Stimulated activated memory B cell treated with anti-CD40 and anti-IgM and Interleukin-4, amounts not matched to agents 10 μg/mL and 1 μg/mL and 100 μg/mL, for 72 hours (primary cell): ENCODE measurements at regions not wholly inside any gene's neighbourhood (a gene's known extent, or its start where the extent isn't known, plus 50 kb on each side); places are given as distances from the start of the nearest gene placed in this dataset.

ENCODE experiments used
- ATAC-seq: fragments of 150-1000 bp; cut with Tn5 transposase; 2 replicates; pipeline ENCODE4 v1.10.0; 2021
- H3K27ac Mint-ChIP-seq: one replicate; pipeline ENCODE4 v1.8.0; 2022; ENCODE audit warnings: mild to moderate bottlenecking, mixed read lengths
- H3K27me3 Mint-ChIP-seq: one replicate; pipeline ENCODE4 v1.8.0; 2022; ENCODE audit warnings: mixed read lengths
- H3K36me3 Mint-ChIP-seq: one replicate; pipeline ENCODE4 v1.8.0; 2022; ENCODE audit warnings: mixed read lengths
- H3K4me1 Mint-ChIP-seq: one replicate; pipeline ENCODE4 v1.8.0; 2022; ENCODE audit warnings: mixed read lengths
- H3K4me3 Mint-ChIP-seq: one replicate; pipeline ENCODE4 v1.8.0; 2022; ENCODE audit warnings: mild to moderate bottlenecking, moderate library complexity, mixed read lengths
- H3K9me3 Mint-ChIP-seq: one replicate; pipeline ENCODE4 v1.8.0; 2022; ENCODE audit warnings: mixed read lengths

DNA sequence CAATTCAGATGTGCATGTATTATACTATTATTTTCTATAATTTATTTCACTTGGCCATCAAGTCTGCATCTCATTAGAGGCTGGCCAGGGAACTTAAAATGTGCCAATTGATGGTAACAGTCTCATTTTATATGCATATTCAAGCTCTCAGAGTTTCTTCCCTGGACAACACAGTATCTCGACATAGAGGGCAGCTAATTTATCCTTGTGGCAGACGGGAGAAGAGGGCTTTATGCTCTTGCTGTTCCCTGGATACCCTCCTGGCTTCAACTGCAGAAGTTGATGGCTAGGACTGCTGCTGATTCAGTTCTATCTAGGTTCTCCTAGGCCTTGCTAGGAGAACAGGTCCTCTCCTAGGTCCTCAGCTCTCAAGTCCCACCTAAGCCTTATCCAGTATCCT is 99.1 kb upstream of the NPHP3 start:
- Mint-ChIP-seq H3K4me3 (no peak overlapping the region), H3K9me3 (no peaks in the 10 kb centered on the region), H3K27me3 (peaks cover 20% of the 10 kb centered on the region), H3K36me3 (no peaks in the 10 kb centered on the region), H3K27ac (no peak overlapping the region), H3K4me1 (no peaks in the 10 kb centered on the region)
- no peak for ATAC-seq

DNA sequence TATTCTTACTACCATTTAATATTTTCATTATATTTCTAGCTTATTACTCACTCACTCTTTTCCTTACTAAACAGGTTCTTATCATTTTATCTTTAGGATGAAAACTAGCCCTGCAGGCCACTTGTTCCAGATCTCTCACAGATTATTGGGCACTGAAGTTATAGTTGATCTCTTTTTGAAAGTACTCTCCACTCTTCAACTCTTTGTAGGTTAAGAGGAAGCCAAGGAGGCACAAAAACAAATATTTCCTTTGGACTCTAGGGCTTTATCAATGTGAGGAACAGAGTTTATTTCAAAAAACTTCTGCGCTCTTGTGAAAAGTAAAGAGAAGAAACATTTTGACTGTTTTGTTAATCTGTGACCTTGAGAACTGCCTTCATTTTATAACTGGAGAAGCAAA is 96.0 kb upstream of the NPHP3 start:
- Mint-ChIP-seq H3K27ac (no peak overlapping the region), H3K4me3 (no peak overlapping the region), H3K9me3 (peaks cover 1% of the 10 kb centered on the region), H3K4me1 (no peaks in the 10 kb centered on the region), H3K36me3 (no peaks in the 10 kb centered on the region), H3K27me3 (peaks cover 25% of the 10 kb centered on the region)
- no peak for ATAC-seq

DNA sequence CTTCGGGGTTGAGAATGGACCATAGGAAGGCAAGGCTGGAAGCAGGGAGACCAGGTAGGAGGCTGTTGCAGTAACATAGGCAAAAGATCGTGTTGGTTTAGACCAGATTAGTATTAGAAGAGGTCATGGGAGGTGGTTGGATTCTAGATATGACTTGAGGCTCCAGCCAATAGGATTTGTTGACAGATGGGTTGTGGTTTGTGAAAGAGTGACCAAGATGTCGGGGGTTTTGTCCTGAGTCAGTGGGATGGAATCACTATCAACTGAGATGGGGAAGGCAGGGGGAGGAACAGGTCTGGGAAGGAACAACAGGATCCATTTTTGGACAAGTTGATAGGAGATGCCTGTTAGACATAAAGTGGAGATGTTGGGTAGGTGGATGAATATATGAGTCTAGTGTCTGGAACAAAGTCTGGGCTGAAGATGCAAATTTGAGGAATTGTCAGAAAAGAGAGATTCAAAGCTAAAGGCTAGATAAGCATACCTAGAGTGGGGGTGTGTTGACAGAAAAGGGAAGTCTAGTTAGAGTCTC is 95.5 kb upstream of the NPHP3 start:
- H3K4me3 Mint-ChIP-seq = no peak overlapping the region
- no peaks in the 10 kb centered on the region for H3K36me3 Mint-ChIP-seq

DNA sequence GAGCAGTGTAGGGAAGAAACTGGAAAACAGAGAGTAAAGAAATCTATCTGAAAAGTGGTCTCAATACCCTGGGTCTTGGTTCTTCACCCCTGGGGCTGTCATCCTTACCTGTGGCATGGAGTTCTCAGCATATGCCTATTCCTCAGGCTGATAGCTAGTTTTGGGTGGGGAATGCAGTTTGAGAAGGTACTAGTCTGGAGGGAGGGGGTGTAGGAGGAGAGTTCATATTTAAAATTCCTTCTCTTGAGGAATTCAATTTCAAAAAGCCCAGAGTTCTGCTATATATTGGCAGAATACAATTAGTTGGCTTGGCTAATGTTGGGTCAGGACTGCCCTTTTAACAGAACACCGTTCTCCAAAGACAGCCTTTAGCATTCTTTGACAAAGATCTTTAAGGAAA is 82.9 kb upstream of the NPHP3 start:
- no peaks in the 10 kb centered on the region for H3K9me3 Mint-ChIP-seq
- H3K4me3 Mint-ChIP-seq = no peak overlapping the region
- no peak overlapping the region for H3K27ac Mint-ChIP-seq
- no peaks in the 10 kb centered on the region for H3K36me3 Mint-ChIP-seq
- no peaks in the 10 kb centered on the region for H3K4me1 Mint-ChIP-seq
- no peak for ATAC-seq
- H3K27me3 Mint-ChIP-seq = no peaks in the 10 kb centered on the region

More for the DNA sequence above, 95.5 kb upstream of the NPHP3 start:
- H3K4me1 Mint-ChIP-seq = no peaks in the 10 kb centered on the region
- ATAC-seq = no peak
- peaks cover 30% of the 10 kb centered on the region for H3K27me3 Mint-ChIP-seq
- no peak overlapping the region for H3K27ac Mint-ChIP-seq
- H3K9me3 Mint-ChIP-seq = peaks cover 4% of the 10 kb centered on the region

DNA sequence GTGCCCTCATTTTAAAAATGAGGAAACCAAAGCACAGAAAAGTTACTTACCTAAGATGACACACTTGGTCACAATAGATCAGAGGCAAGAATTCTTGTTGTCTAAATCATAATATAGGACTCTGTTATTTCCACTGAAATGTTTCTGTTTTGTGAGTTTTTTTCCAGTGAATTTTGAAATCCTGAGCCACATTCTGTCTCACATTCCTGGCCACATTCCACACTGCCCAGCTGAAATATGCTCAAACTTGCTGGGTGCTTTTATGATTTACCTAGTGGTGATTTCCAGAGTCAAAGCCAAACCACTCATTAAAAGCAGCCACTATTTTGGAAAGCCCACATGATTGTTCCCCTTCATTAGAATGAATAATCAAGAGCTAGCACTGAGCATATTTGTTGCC is 82.3 kb upstream of the NPHP3 start:
- H3K36me3 Mint-ChIP-seq = no peaks in the 10 kb centered on the region
- no peak for ATAC-seq
- H3K27ac Mint-ChIP-seq = no peak overlapping the region
- H3K4me3 Mint-ChIP-seq = no peak overlapping the region
- no peaks in the 10 kb centered on the region for H3K27me3 Mint-ChIP-seq
- no peaks in the 10 kb centered on the region for H3K4me1 Mint-ChIP-seq
- H3K9me3 Mint-ChIP-seq = no peaks in the 10 kb centered on the region

DNA sequence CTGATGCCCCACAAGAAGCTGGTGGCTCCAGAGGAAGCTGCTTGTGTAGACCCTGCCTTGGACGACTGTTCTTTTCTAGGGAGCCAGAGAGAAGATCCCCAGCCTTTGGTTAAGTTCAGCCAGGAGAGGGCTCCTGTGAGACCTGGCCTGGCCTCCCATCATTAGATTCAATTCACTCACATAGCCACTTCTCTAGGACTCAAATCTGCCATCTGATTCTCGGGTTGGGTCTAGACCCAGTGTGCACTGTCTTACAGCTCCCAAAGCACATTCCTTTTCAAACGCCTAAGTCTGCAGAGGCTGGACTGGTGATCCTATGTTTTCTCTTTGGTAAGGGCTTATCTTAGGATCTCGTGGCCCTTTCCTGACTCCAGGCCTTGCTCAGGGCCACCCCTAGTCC is 81.7 kb upstream of the NPHP3 start:
- H3K36me3 Mint-ChIP-seq = no peaks in the 10 kb centered on the region
- H3K4me1 Mint-ChIP-seq = no peaks in the 10 kb centered on the region
- ATAC-seq = no peak
- no peak overlapping the region for H3K4me3 Mint-ChIP-seq
- H3K27ac Mint-ChIP-seq = no peak overlapping the region
- H3K27me3 Mint-ChIP-seq = no peaks in the 10 kb centered on the region
- no peaks in the 10 kb centered on the region for H3K9me3 Mint-ChIP-seq

DNA sequence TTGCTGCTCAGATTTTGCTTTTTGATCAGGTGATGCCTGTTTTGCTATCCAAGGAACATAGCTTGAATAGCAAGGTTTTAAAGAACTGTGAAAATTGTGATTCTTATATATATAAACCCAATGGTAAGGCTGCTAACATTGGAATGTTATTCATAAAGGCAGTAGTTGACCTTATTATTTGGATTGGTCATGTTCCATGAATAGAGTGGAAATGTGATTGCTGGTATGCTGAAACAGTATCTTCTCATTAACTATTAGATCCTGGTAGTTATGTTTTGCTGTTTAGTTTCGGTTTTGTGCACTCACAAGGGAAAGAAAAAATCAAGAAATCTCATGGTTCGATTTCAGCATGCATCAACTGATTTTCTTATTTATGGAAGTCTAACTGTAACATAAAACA is 78.7 kb upstream of the NPHP3 start:
- Mint-ChIP-seq H3K9me3 (no peaks in the 10 kb centered on the region), H3K4me3 (no peak overlapping the region), H3K4me1 (no peaks in the 10 kb centered on the region), H3K36me3 (no peaks in the 10 kb centered on the region), H3K27me3 (no peaks in the 10 kb centered on the region), H3K27ac (no peak overlapping the region)
- ATAC-seq = no peak

DNA sequence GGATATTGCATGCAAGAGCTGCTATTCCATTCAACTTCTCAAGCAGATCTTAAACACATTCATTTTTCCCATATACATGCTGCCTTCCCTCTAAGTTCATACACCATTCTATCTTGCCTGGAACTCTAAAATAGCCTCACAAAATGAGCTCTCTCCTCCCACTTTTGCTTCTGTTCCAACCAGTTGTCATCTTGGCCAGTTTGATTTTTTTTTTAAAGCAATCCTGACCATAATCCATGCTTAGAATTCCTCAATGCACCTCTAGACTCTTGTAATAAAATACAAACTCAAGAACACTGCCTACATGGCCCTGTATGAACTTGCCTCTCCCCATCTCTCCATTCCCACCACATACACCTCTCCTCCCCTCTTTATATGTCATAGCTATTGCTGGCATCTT is 68.6 kb upstream of the NPHP3 start:
- Mint-ChIP-seq H3K36me3 (no peaks in the 10 kb centered on the region), H3K4me1 (no peaks in the 10 kb centered on the region), H3K27ac (no peak overlapping the region), H3K4me3 (no peak overlapping the region), H3K27me3 (peaks cover 47% of the 10 kb centered on the region), H3K9me3 (peaks cover 3% of the 10 kb centered on the region)
- ATAC-seq = no peak

DNA sequence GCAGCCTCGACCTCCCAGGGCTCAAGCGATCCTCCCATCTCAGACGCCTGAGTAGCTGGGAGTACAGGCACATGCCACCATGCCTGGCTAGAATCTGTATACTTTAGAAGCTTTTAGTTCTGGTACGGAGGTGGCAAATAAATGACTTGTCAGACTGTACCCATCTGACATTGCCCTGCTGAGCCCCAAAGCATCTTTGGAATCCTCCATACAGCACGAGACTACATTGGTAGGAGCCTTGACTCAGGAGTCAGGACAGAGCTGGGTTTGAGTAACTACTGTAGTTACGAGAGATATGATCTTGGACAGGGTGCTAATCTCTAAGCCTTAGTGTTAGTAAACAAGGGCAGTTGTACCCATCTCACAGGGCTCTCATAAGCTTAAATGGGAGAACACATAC is 67.8 kb upstream of the NPHP3 start:
- no peaks in the 10 kb centered on the region for H3K4me1 Mint-ChIP-seq
- peaks cover 51% of the 10 kb centered on the region for H3K27me3 Mint-ChIP-seq
- ATAC-seq = no peak
- peaks cover 3% of the 10 kb centered on the region for H3K9me3 Mint-ChIP-seq
- no peak overlapping the region for H3K27ac Mint-ChIP-seq
- H3K36me3 Mint-ChIP-seq = no peaks in the 10 kb centered on the region
- H3K4me3 Mint-ChIP-seq = no peak overlapping the region

DNA sequence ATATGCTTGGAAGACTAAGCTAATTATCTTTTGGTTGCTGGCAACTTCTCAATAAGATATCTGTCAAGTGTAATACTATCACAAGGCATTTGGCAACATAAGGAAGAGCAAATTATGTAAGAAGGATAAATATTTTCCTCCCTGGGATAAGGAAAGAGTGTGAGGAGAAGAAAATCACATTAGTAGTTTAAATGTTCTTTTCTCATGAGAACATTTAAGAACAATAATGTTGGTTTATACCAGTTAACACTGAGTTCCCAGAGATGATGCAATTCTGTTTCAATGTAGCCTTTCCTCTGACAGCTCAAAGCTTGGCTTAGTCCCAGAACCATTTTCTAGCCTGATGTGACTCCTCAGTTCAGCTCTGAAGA is 66.1 kb upstream of the NPHP3 start:
- H3K9me3 Mint-ChIP-seq = no peaks in the 10 kb centered on the region
- peaks cover 44% of the 10 kb centered on the region for H3K27me3 Mint-ChIP-seq
- no peak for ATAC-seq
- no peak overlapping the region for H3K27ac Mint-ChIP-seq
- H3K4me1 Mint-ChIP-seq = no peaks in the 10 kb centered on the region
- no peaks in the 10 kb centered on the region for H3K36me3 Mint-ChIP-seq
- H3K4me3 Mint-ChIP-seq = no peak overlapping the region

DNA sequence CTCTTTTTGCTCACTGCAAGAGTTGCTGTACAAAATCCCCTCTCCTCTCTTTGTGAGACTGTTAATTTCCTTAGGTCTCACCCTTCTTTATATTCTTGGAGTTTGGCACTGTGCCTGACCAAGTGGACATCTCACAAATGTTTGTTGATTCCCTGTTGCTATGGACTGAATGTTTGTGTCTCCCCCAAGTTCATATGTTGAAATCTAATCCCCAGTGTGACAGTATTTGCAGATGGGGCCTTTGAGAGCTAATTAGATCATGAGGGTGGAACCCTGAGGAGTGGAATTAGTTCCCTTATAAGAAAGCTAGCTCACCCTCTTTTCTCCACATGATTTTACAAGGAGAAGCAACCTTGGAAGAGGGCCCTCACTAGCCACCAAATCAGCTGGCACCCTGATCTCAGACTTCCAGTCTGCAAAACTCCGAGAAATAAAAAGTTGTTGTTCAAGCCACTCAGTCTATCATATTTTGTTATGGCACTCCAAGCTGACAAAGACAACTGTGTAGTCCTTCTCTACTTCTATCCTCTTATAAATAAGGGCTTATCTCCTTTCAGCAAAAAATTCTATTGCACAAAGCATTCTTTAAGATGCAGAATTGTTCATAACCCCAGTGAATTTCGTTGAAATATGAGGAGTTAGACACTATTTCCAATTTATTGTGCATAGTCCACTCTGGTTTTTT is 65.5 kb upstream of the NPHP3 start:
- Mint-ChIP-seq H3K9me3 (no peaks in the 10 kb centered on the region), H3K27me3 (peaks cover 39% of the 10 kb centered on the region), H3K27ac (no peak overlapping the region), H3K4me1 (no peaks in the 10 kb centered on the region), H3K4me3 (no peak overlapping the region), H3K36me3 (no peaks in the 10 kb centered on the region)
- no peak for ATAC-seq

DNA sequence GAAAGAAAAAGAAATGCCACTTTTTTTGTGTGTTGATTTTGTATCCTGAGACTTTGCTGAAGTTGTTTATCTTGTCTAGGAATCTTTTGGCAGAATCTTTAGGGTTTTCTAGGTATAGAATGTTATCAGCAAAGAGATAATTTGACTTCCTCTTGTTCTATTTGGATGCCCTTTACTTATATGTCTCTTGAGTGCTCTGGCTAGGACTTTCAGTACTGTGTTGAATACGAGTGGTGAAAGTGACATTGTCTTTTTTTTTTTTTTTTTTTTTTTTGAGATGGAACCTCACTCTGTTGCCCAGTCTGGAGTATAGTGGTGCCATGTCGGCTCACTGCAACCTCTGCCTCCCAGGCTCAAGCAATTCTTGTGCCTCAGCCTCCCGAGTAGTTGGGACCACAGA is 64.7 kb upstream of the NPHP3 start:
- Mint-ChIP-seq H3K9me3 (no peaks in the 10 kb centered on the region), H3K36me3 (no peaks in the 10 kb centered on the region), H3K4me1 (no peaks in the 10 kb centered on the region), H3K27ac (no peak overlapping the region), H3K27me3 (peaks cover 30% of the 10 kb centered on the region), H3K4me3 (no peak overlapping the region)
- ATAC-seq = no peak

DNA sequence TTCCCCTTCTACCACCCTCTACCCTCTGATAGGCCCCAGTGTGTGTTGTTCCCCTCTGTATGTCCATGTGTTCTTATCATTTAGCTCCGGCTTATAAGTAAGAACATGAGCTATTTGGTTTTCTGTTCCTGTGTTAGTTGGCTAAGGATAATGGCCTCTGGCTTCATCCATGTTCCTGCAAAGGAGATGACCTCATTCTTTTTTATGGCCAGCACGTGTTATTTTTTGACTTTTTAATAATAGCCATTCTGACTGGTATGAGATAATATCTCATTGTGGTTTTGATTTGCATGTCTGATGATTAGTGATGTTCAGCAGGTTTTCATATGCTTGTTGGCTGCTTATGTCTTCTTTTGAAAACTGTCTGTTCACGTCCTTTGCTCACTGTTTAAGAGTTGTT is 63.1 kb upstream of the NPHP3 start:
- ATAC-seq = no peak
- H3K4me1 Mint-ChIP-seq = no peaks in the 10 kb centered on the region
- H3K9me3 Mint-ChIP-seq = no peaks in the 10 kb centered on the region

DNA sequence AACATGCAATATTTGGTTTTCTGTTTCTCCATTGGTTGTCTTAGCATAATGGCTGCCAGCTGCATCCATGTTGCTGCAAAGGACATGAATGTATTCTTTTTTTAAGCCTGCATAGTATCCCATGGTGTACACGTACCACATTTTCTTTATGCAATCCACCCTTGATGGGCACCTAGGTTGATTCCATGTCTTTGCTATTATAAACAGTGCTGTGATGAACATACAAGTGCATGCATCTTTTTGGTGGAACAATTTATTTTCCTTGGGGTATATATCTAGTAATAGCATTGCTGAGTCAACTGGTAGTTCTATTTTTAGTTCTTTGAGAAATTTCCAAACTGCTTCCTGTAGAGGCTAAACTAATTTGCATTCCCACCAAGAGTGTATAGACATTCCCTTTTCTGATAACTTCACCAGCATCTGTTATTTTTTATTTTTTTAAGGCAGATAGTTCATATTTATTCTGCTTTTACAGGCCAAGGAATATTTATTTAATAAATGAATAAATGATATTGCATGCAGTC is 62.4 kb upstream of the NPHP3 start:
- no peaks in the 10 kb centered on the region for H3K4me1 Mint-ChIP-seq
- H3K9me3 Mint-ChIP-seq = no peaks in the 10 kb centered on the region
- no peak overlapping the region for H3K4me3 Mint-ChIP-seq
- ATAC-seq = no peak
- no peak overlapping the region for H3K27ac Mint-ChIP-seq
- H3K36me3 Mint-ChIP-seq = no peaks in the 10 kb centered on the region
- peaks cover 16% of the 10 kb centered on the region for H3K27me3 Mint-ChIP-seq

More for the DNA sequence above, 63.1 kb upstream of the NPHP3 start:
- Mint-ChIP-seq H3K4me3 (no peak overlapping the region), H3K27me3 (peaks cover 16% of the 10 kb centered on the region), H3K36me3 (no peaks in the 10 kb centered on the region), H3K27ac (no peak overlapping the region)

DNA sequence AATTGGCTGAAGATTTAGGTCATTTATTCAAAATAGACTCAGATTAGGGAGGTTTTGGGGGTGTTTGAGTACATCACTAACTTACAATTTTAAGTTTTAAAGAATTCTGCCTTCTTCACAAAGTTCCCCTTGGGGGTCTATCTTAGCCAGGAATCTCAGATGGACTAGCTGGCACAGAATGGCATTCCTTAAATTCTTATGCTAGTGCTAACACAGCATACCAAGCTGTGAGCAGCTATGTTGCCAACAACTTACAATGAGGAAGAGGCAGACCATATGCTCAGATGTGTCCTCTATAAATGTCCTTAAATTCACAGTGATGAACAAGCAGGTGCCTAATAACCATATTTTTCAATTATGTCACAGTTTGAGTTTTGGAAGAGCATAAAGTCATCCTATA is 60.9 kb upstream of the NPHP3 start:
- Mint-ChIP-seq H3K4me1 (no peaks in the 10 kb centered on the region), H3K36me3 (no peaks in the 10 kb centered on the region), H3K4me3 (no peak overlapping the region), H3K27ac (no peak overlapping the region), H3K9me3 (no peaks in the 10 kb centered on the region), H3K27me3 (peaks cover 16% of the 10 kb centered on the region)
- no peak for ATAC-seq

DNA sequence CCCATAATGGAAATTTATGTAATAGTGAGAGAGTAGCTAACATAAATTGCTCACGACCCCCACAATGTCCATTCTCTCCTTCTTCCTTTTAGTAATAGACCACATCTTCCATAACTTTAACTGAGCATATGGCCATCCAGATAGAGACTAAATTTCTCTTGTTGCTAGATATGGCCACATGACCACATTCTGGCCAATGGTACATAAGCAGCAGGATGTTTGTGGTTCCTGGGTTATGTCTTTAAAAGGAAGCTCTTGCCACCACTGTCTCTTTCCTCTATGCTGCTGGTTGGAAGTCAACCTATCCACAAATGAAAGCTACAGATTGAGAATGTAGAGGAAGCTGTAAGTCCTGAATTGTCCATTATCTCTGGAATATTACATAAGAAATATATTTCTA is 59.7 kb upstream of the NPHP3 start:
- no peak for ATAC-seq
- Mint-ChIP-seq H3K36me3 (no peaks in the 10 kb centered on the region), H3K4me3 (no peak overlapping the region), H3K9me3 (no peaks in the 10 kb centered on the region), H3K27ac (no peak overlapping the region), H3K4me1 (no peaks in the 10 kb centered on the region), H3K27me3 (peaks cover 14% of the 10 kb centered on the region)
